HG02938 (cell line): ENCODE measurements at regions not wholly inside any gene's neighbourhood (a gene's known extent, or its start where the extent isn't known, plus 50 kb on each side); places are given as distances from the start of the nearest gene placed in this dataset.
"Not testable (repeated sequence)": the region's sequence is repeated elsewhere in the genome, so short reads cannot be mapped to it uniquely, and the experiment has no call there.

Experiments
- ATAC-seq: cut with Tn5 transposase; IDR thresholded peaks from one replicate; pipeline ENCODE4 v1.9.1; 2021; ENCODE audit warnings: mild to moderate bottlenecking, moderate library complexity; ENCODE audit not compliant: unreplicated experiment

DNA sequence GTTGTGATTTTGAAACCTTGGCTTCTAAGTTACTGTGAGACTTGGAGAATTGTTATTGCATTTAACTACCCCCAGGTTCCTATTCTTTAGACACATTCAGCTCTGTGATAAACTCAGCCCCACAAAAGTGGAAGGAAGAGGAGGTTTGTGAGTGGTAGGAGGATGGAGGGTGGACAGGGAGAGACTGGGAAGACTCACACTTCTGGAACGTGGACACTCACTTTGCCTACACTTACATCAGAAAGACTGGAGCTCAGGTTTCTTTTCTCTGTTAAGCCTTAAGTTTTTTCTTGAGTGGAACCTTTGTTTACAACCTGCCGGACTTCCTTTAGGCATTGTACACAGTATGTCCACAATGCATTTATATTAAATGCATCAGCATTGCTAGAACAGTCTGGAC is 99.0 kb downstream of the AREG start:
- no peak for ATAC-seq

- no peak for ATAC-seq
Measured at GRCh38 chr4:74544655-74545361, 99.9 kb downstream of the AREG start.

DNA sequence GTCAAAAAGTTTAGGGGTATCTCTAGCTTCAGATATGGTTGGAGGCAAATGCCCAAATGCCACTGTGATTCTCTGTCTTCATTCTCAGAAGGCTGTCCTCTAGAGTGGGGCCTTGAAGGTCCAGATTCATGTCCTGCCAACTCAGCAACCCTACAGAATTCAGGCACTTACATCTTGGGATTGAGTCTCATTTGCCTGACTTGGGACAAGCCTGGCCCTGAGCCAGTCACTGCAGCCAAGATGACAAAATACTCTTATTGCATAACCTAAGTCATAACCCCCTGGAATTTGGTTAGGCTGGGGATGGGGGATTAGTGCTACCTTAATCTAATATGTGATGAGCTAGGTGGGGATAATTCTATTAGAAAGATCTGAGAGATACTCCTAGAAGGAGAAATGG is 100.5 kb downstream of the AREG start:
- ATAC-seq, result no peak

- ATAC-seq, result no peak
Measured at GRCh38 chr4:74546057-74546456, 101.1 kb downstream of the AREG start.

DNA sequence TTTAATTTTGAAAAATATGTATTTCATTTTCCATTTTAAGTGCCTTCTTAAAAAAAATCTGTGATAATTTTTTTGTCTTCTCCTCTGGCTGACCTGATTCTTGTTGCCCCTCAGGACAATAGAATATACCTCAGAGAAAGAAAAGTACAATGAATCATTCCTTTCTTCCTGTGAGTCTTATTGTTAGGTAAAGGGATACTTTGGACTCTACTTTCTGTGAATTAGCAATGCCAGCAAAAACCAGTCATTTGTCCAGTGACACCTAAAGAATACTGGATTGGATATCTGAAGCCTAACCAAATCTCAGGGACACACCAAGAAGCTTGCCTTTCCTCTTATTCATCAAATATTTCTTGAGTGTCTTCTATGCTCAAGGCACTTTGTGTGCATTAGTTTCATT is 102.1 kb downstream of the AREG start:
- no peak for ATAC-seq

DNA sequence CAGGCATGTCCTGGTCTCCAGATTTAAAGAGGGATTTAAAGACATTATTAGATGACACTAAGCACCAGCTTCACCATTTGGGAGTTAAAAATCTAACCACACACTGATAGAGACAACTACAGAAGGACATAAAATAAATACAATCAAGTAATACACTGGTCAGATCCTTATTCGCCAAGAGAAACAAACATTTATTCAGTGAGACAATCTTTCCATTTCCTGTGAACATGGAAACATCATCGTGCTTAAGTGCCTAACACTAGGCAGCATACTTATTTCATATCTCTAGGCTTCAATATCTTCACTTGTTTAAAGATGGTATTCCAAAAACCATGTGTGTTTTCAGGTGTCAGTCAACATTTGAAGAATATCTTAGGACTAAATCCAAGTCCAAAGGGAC is 103.6 kb downstream of the AREG start:
- ATAC-seq, result no peak

DNA sequence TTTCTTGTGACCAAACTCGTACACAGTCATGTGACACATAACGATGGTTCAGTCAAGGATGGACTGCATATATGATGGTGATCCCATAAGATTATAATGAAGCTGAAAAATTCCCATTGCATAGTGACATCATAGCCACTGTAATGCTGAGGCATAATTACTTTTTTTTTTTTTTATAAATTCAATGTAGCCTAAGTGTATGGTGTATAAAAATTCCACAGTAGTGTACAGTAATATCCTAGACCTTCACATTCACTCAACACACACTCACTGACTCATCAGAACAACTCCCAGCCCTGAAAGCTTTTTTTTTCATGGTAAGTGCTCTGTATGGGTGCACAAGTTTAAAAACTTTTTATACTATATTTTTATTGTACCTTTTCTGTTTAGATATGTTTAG is 105.0 kb downstream of the AREG start:
- ATAC-seq, result no peak

GRCh38 chr4:74555231-74555630 is 110.3 kb downstream of the AREG start:
- no peak for ATAC-seq

- ATAC-seq, result no peak
Measured at GRCh38 chr4:74555843-74556242, 110.9 kb downstream of the AREG start.

DNA sequence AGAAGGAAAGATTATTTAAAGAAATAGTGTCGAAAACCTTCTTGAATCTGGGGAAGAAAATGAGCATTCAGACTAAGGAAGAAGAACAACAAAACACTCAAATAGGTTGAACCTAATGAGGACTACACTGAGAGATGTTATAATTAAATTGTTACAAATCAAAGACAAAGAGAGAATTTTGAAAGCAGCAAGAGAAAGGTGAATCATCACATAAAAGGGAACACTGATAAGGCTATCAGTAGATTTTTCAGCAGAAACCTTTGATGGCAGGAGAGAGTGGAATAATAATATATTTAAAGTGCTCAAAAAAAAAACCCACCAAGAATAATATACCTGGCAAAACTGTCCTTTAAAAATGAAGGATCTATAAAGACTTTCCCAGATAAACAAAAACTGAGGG is 114.9 kb downstream of the AREG start:
- no peak for ATAC-seq

DNA sequence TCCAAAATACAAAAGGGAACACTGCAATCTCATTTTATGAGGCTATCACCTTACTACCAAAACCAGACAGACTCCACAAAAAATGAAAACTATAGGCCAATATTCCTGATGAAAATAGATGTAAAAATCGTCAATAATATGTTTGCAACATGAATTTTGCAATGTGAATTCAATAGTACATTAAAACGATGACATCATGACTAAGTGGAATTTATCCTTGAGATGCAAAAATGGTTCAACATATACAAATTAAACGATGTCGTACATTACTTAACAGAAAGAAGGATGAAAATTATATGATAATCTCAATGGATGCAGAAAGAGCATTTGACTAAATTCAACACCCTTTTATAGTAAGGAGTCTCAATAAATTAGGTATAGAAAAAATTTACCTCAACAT is 123.0 kb downstream of the AREG start:
- ATAC-seq, result no peak

DNA sequence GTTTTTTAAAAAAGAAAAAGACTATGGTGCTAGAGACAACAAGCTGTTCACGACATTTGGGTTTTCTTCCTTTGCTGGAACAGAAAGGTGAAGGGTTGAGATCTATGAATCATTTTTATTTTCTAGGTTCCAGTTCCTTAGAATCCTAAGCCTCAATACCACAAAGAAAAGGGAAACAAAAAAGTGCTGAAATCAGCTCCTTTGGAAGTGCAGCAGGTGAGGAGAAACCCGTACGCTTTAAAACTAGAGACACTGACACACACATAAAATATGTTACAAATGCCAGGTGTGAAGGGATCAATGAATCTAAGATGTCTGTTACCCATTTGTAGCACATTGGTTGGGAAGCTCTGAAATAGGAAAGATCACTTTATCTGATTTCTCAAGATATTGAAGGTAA is 125.2 kb downstream of the AREG start:
- no peak for ATAC-seq

GRCh38 chr4:74578329-74578728 is 133.4 kb downstream of the AREG start:
- ATAC-seq, result no peak

DNA sequence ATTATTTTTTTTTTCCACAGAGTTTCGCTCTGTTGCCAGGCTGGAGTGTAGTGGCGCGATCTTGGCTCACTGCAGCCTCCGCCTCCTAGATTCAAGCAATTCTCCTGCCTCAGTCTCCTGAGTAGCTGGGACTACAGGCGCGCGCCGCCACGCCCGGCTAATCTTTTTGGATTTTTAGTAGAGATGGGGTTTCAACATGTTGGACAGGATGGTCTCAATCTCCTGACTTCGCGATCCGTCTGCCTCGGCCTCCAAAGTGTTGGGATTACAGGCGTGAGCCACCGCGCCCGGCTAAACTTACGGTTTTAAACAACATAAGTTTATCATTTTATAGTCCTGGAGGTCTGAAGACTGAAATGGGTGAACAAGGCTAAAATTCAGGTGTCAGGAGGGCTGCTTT is 133.9 kb downstream of the AREG start:
- ATAC-seq, result not testable (repeated sequence)

GRCh38 chr4:74583089-74583700 is 138.3 kb downstream of the AREG start:
- ATAC-seq, result no peak

DNA sequence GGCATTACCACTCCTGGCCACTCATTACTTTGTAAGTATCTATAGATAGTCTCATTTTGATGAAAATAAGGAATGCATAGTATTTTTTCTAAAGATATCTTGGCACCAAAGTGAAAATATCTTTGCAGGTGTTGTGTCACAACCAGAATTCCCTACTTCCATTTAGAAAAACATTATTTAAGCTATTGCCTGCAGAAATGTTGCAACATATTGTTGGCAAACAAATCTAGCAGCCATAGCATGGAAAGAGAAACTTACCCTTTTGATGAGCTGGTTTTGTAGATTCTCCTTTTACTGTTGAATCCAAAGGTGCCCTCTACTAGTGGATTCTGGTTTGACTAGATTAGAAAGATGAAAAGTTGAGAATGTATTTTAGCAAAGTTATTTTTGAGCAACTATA is 138.8 kb downstream of the AREG start:
- no peak for ATAC-seq

DNA sequence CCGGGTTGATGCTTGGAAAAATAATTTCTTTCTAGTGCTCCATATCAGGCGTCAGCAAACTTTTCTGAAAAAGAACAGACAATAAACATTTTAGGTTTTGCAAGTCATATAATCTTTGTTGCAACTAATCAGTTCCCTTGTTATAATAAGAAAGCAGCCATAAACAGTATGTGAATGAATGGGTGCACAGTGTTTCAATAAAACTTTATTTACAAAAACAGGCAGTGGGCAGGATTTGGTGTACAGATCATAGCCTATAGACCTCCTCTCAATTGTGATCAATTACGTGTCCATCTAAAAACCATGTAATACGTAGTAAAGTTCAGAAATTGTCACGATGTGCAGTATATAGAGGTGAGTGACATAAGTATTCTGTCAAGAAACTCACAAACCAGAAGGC is 143.4 kb downstream of the AREG start:
- no peak for ATAC-seq

GRCh38 chr4:74590476-74590875 is 145.5 kb downstream of the AREG start:
- ATAC-seq, result no peak

DNA sequence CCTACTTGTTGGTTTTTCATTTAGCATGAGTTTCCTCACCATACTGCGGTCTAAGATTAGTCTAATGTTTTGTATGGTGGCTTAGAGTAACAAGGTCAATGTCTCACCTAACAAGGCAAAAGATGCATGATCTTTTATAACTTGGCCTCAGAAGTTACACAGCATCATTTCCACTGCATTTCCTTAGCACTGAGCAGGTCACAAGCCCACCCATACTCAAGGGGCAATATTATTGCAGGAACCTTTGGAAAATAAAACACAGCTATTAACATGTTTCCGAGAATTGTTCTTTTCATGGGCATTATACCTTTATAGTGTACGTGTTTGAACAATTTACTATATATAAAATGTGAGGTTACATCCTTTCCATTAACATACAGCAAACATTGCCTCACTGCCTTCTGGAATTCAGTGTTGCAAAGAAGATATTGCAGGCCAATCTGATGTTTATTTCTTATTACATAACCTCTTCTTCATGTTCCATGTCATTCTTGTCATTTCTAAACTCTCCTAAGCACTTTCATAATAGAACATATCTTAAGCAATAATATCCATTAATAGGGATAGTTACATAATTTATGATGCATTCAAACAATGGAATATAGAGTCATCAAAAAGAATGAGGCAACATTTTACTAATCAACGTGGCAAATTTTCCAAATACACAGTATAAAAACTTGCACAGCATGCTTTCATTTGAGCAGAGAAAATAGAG is 153.8 kb downstream of the AREG start:
- no peak for ATAC-seq

DNA sequence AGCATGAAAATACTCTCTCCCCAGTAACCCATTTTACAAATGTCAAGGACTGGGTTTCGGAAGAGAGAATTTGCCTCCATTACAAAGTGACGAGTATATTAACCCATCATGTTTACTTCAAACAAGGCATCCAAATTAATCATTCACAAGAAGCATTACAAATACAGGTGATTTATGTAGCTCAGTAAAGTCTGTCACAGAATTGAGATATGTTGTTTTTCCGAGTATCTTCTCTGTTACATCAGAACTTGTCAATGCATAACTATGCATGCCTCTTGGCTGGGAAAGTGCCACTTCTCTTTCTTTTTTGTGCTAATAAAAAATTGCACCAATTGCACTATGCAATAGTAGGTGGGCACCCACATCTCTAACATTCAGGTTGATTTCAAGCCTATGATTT is 158.2 kb downstream of the AREG start:
- no peak for ATAC-seq

- ATAC-seq, result no peak
Measured at GRCh38 chr4:74608151-74608949, 163.4 kb downstream of the AREG start.

- ATAC-seq, result no peak
Measured at GRCh38 chr4:74610491-74610890, 165.6 kb downstream of the AREG start.
